Activated CD8-positive, alpha-beta T cell treated with anti-CD3 and anti-CD28 coated beads for 36 hours (primary cell): ENCODE measurements at regions not wholly inside any gene's neighbourhood (a gene's known extent, or its start where the extent isn't known, plus 50 kb on each side); places are given as distances from the start of the nearest gene placed in this dataset.

Experiments
- ATAC-seq: fragments of 200-7000 bp; cut with Tn5 transposase; one replicate; pipeline ENCODE4 v1.10.0; 2021; ENCODE audit warnings: mild to moderate bottlenecking, moderate library complexity
- CTCF ChIA-PET: fragments of 350-600 bp; sonication (Branson Sonifier 250); formaldehyde crosslinking; loops from one replicate; lab custom pipeline; 2021; ENCODE audit warnings: antibody characterized with exemption; lab: Charles Lee
- POLR2A ChIA-PET: fragments of 350-600 bp; sonication (Branson Sonifier 250); formaldehyde crosslinking; loops from one replicate; lab custom pipeline; 2021; ENCODE audit warnings: antibody characterized with exemption; lab: Charles Lee
- DNase-seq: peaks from one replicate; pipeline ENCODE4 v3.0.0-alpha.2; 2020
- H3K27ac Mint-ChIP-seq: one replicate; pipeline ENCODE4 v1.8.0; 2021; ENCODE audit warnings: mild to moderate bottlenecking, mixed read lengths
- H3K27me3 Mint-ChIP-seq: one replicate; pipeline ENCODE4 v1.8.0; 2021; ENCODE audit warnings: mixed read lengths
- H3K36me3 Mint-ChIP-seq: one replicate; pipeline ENCODE4 v1.8.0; 2021; ENCODE audit warnings: low read depth, mixed read lengths
- H3K4me1 Mint-ChIP-seq: one replicate; pipeline ENCODE4 v1.8.0; 2021; ENCODE audit warnings: low read depth, mixed read lengths
- H3K4me3 Mint-ChIP-seq: one replicate; pipeline ENCODE4 v1.8.0; 2021; ENCODE audit warnings: mild to moderate bottlenecking, moderate library complexity, mixed read lengths
- H3K9me3 Mint-ChIP-seq: one replicate; pipeline ENCODE4 v1.8.0; 2021; ENCODE audit warnings: mixed read lengths
- CTCF ChIP-seq: fragments of 200-600 bp; IDR thresholded peaks from one replicate; pipeline ENCODE4 v1.8.0; 2022; ENCODE audit warnings: antibody characterized with exemption, mild to moderate bottlenecking
- intact Hi-C: fragments of 100-400 bp; cut with micrococcal nuclease; formaldehyde crosslinking; loops from one replicate; pipeline ENCODE4 v1.10.0; 2022

GRCh38 chr2:60221098-60221497 is 332.4 kb downstream of the BCL11A start:
- POLR2A ChIA-PET = no interaction called here
- Mint-ChIP-seq H3K27ac (no peak overlapping the region), H3K9me3 (no peaks in the 10 kb centered on the region), H3K4me1 (no peaks in the 10 kb centered on the region), H3K36me3 (no peaks in the 10 kb centered on the region), H3K27me3 (no peaks in the 10 kb centered on the region), H3K4me3 (no peak overlapping the region)
- CTCF ChIA-PET = no interaction called here
- ATAC-seq = no peak
- TF ChIP-seq CTCF = no peak
- DNase-seq = no peak
- intact Hi-C loops = no loop called here

- H3K9me3 Mint-ChIP-seq = no peaks in the 10 kb centered on the region
- DNase-seq = no peak
- H3K27ac Mint-ChIP-seq = no peak overlapping the region
- POLR2A ChIA-PET = no interaction called here
- CTCF ChIA-PET = no interaction called here
- no peaks in the 10 kb centered on the region for H3K36me3 Mint-ChIP-seq
- no peaks in the 10 kb centered on the region for H3K4me1 Mint-ChIP-seq
- intact Hi-C loops = no loop called here
- no peak overlapping the region for H3K4me3 Mint-ChIP-seq
- no peaks in the 10 kb centered on the region for H3K27me3 Mint-ChIP-seq
- TF ChIP-seq CTCF = no peak
- no peak for ATAC-seq
These were observed 333.9 kb downstream of the BCL11A start for GRCh38 chr2:60219536-60219935.

- Mint-ChIP-seq H3K9me3 (no peaks in the 10 kb centered on the region), H3K27ac (no peak overlapping the region), H3K36me3 (no peaks in the 10 kb centered on the region), H3K4me3 (no peak overlapping the region), H3K27me3 (no peaks in the 10 kb centered on the region), H3K4me1 (no peaks in the 10 kb centered on the region)
- POLR2A ChIA-PET = no interaction called here
- no peak for TF ChIP-seq CTCF
- CTCF ChIA-PET = no interaction called here
- no peak for DNase-seq
- no peak for ATAC-seq
- intact Hi-C loops = no loop called here
These were observed 336.9 kb downstream of the BCL11A start for GRCh38 chr2:60216452-60216995.

- TF ChIP-seq CTCF = no peak
- Mint-ChIP-seq H3K36me3 (no peaks in the 10 kb centered on the region), H3K27ac (no peak overlapping the region), H3K9me3 (no peaks in the 10 kb centered on the region), H3K27me3 (no peaks in the 10 kb centered on the region), H3K4me3 (no peak overlapping the region), H3K4me1 (no peaks in the 10 kb centered on the region)
- intact Hi-C loops = no loop called here
- CTCF ChIA-PET = no interaction called here
- POLR2A ChIA-PET = no interaction called here
- DNase-seq (no peak), ATAC-seq (no peak)
These were observed 338.0 kb downstream of the BCL11A start for GRCh38 chr2:60215386-60215901.

GRCh38 chr2:60214626-60214875 is 338.9 kb downstream of the BCL11A start:
- TF ChIP-seq CTCF = no peak
- intact Hi-C loops = no loop called here
- CTCF ChIA-PET = no interaction called here
- H3K36me3 Mint-ChIP-seq = no peaks in the 10 kb centered on the region
- H3K27ac Mint-ChIP-seq = no peak overlapping the region
- POLR2A ChIA-PET = no interaction called here
- DNase-seq (no peak), ATAC-seq (no peak)
- no peaks in the 10 kb centered on the region for H3K27me3 Mint-ChIP-seq
- H3K4me3 Mint-ChIP-seq = no peak overlapping the region
- no peaks in the 10 kb centered on the region for H3K4me1 Mint-ChIP-seq
- no peaks in the 10 kb centered on the region for H3K9me3 Mint-ChIP-seq
